GM18873 (cell line): ENCODE measurements at regions not wholly inside any gene's neighbourhood (a gene's known extent, or its start where the extent isn't known, plus 50 kb on each side); places are given as distances from the start of the nearest gene placed in this dataset.
"Not testable (repeated sequence)": the region's sequence is repeated elsewhere in the genome, so short reads cannot be mapped to it uniquely, and the experiment has no call there.

ENCODE experiments used
- ATAC-seq: cut with Tn5 transposase; IDR thresholded peaks from one replicate; pipeline ENCODE4 v1.9.1; 2021; ENCODE audit warnings: mild to moderate bottlenecking, moderate library complexity, moderate number of reproducible peaks; ENCODE audit not compliant: unreplicated experiment, low FRiP score

GRCh38 chrX:87078231-87078630, 439.4 kb upstream of the KLHL4 start:
- ATAC-seq = no peak

DNA sequence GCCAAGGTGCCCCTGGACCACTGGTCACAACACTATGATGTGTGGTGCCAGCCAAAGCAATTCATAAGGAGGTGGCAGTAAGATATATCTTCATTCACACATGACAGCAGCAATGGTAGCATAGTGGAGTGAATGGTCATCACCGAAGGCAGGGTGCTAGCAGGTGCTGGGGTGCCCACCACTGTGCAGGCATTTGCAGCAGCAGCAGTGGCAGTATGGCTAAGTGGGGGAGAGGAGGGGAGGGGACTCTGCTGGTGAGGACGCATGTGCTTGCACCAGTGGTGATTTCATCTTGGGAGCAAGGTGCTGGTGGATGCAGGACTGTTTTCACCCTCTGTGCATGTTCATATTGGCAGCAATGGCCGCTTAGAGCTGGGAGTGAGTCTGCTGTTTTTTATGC, 419.1 kb upstream of the KLHL4 start:
- ATAC-seq = no peak

DNA sequence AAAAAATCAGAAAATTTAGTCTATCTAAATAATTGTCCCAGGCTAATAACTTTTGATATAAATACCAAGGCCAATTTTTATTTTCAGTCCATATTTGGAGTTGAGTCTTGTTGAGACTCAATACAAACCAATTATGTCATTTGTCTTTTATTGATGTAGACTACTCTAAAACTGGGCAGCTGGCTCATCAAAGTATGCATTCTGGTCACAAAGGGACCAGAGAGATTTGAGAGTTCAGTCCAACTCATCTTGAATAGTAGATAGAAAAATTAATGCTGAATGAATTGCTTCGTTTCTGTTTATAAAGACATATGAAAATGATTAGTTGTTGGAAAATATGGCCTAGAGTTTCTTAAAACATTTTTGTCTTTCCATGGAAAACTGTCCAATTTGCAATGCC, 412.5 kb upstream of the KLHL4 start:
- no peak for ATAC-seq

DNA sequence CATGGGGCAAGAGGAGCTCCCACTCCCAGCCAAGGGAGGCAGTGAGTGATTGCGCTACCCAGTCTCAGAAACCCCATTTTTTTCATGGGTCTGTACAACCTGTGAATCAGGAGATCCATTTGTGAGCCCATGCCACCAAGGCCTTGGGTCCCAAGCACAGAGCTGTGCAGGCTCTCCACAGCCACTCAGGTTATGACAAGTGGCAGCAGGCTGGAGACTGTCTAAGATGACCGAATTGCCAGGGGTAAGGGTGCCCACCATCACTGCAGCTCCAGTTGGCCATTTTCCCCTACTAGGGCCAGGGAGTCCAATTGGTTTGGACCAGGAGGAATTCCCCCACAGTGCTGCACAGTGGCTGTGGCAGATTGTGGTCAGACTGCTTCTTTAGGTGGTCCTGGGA, 407.5 kb upstream of the KLHL4 start:
- ATAC-seq = no peak

DNA sequence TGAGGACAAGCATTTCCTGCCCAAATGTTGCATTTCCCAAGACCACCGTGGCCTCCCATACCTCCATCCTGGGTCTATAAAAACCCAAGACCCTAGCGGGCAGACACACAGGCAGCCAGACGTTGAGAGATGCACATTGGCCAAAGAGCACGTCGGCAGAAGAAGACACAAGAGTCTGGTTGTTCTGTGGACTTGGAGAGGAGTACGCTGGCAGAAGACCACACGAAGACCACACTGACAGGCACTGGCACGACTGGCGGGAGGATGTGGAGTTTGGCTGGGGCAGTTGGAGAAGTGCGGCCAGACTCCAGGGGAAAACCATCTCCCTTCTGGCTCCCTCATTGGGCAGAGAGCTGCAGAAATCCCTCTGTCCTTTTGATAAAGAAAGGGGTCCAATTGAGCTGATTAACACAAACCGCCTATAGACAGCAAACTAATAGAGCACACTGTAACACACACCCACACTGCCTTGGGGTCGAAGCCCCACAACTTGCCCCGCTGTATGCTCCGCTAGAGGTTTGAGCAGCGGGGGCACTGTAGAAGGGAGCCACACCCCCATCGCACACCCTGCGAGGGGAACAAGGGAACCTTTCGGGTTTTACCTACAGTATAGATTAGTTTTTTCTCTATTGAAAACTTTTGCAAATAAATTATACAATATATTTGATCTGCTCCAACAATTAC, 376.7 kb upstream of the KLHL4 start:
- no peak for ATAC-seq

- no peak for ATAC-seq
Observed at GRCh38 chrX:87160435-87161010, 357.1 kb upstream of the KLHL4 start.

GRCh38 chrX:87167841-87168240, 349.8 kb upstream of the KLHL4 start:
- ATAC-seq = no peak

GRCh38 chrX:87178009-87178408, 339.6 kb upstream of the KLHL4 start:
- ATAC-seq = not testable (repeated sequence)
